Fibroblast of skin of right quadriceps (primary cell): ENCODE measurements at regions not wholly inside any gene's neighbourhood (a gene's known extent, or its start where the extent isn't known, plus 50 kb on each side); places are given as distances from the start of the nearest gene placed in this dataset.
"Not testable (repeated sequence)": the region's sequence is repeated elsewhere in the genome, so short reads cannot be mapped to it uniquely, and the experiment has no call there.

Experiments used
- DNase-seq: peaks from one replicate; pipeline ENCODE4 v3.0.0-alpha.2; 2013

- DNase-seq = no peak
These were observed 150.6 kb downstream of the SI start for GRCh38 chr3:164927728-164928127.

GRCh38 chr3:164918905-164919304, 159.4 kb downstream of the SI start:
- no peak for DNase-seq

DNA sequence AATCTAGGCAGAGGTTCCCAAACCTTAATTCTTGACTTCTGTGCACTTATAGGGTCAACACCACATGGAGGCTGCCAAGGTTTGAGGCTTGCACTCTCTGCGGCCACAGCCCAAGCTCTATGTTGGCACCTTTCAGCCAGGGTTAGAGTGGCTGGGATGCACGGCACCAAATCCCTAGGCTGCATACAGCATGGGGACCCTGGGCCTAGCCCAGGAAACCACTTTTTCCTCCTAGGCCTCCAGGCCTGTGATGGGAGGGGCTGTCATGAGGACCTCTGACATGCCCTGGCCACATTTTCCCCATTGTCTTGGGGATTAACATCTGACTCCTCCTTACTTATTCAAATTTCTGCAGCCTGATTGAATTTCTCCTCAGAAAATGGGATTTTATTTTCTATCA, 165.4 kb downstream of the SI start:
- no peak for DNase-seq

DNA sequence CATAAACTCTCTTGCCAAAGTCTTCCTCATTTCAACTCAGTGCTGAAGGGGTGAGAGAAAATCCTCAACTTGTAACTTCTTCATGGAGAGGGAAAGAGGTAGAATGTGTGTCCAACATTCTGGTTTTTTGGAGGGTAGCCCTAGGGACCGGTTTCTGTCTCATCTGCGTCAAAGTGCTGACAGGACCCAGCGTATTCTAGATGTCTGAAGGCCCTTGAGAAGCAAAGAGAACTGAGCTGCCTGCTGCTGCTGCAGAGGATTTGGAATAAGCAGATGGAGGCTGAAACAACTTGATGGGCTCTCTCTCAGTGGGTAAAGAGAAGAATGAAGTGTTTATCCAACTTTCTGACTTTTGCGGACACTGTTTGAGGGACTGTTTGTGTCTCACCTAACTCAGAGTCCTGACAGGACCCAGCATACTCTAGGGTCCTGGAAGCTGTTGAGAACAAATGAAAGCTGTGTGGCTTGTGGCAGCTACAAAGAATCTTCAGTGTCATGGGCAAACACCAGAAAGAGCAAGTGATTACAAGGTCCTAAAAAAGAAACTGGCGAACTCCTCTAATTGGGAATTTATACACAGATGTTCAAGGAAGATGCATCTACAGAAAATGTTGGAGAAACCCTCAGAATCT, 174.4 kb downstream of the SI start:
- DNase-seq = no peak

GRCh38 chr3:164897342-164897741, 181.0 kb downstream of the SI start:
- DNase-seq = no peak

- no peak for DNase-seq
These were observed 188.2 kb downstream of the SI start for GRCh38 chr3:164890061-164890460.

GRCh38 chr3:164883171-164883570, 195.1 kb downstream of the SI start:
- DNase-seq = no peak

GRCh38 chr3:164879201-164879600, 199.1 kb downstream of the SI start:
- DNase-seq = no peak

- no peak for DNase-seq
These were observed 213.8 kb downstream of the SI start for GRCh38 chr3:164864454-164864853.

DNA sequence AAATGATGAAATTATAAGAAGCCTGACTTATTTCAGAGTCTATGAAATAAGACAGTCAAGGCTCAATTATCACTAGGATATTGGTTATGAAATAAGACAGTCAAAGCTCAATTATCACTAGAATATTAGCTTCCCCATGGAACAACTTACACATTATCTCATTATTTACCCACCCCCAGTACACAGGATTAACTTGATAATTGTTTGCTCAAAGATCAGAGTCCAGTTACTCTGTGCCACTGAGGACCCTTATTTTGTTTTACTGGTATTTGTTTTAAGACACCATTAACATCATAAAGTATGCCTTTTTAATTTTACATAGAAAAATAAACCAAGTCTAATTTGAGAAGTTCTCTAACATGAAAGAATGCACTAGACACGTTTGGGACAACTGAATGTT, 225.4 kb downstream of the SI start:
- DNase-seq = no peak

- no peak for DNase-seq
These were observed 226.4 kb downstream of the SI start for GRCh38 chr3:164851905-164852304.

GRCh38 chr3:164851204-164851603, 227.1 kb downstream of the SI start:
- no peak for DNase-seq

- no peak for DNase-seq
These were observed 229.4 kb downstream of the SI start for GRCh38 chr3:164848923-164849322.

GRCh38 chr3:164845739-164846138, 232.6 kb downstream of the SI start:
- no peak for DNase-seq

- no peak for DNase-seq
These were observed 246.1 kb downstream of the SI start for GRCh38 chr3:164832216-164832615.

DNA sequence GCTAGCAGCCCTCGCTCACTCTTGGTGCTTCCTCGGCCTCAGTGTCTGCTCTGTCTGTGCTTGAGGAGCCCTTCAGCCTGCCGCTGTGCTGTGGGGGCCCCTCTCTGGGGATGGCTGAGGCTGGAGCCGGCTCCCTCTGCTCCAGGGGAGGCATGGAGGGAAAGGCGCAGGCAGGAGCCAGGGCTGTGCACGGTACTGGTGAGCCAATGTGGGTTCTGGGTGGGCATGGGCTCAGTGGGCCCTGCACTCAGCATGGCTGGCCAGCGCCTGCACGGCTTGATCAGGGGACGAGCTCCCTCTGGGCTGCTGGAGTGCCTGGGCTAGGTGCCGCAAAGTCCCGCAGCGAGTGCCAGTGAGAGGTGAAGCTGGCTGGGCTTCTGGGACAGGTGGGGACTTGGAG, 260.0 kb downstream of the SI start:
- no peak for DNase-seq

- no peak for DNase-seq
These were observed 264.2 kb downstream of the SI start for GRCh38 chr3:164814106-164814505.

GRCh38 chr3:164812042-164812441, 266.3 kb downstream of the SI start:
- no peak for DNase-seq

DNA sequence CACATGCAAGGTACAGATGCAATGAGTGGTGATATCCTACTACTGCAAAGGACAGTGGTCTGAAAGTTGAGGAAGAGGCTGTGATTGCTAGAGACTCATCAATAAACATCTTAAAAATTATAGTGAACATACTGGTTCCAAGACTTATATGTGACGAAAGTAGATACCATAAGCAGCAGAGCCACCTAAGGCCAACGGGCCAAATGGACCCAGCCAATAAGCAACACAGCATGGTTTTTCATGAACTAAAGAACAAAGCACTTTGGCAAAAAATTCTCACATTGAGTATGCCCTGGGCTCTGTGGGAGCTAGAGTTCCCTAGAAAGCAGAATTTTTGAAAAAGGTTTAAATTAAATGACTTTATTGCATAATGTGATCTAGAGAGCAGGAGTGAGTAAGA, 272.1 kb downstream of the SI start:
- DNase-seq = no peak

GRCh38 chr3:164794099-164794498, 284.2 kb downstream of the SI start:
- DNase-seq = no peak

DNA sequence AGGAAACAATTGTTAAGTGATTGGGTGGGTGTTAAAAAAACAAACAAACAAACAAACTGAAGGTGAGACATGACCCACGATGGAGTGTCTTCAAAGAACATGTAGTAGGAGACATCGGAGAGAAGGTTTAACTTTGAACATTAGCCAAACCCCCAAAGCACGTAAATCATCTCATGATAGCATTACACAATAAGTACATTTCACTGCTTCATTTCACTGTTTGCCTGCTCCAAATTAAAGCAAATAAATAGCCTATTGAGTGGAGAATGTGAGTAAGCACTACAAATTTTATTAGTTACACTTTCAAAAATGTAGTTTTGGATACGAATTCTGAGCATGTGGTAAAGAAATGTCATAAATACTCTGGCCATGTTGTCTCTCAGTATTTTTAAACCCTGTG, 287.0 kb downstream of the SI start:
- no peak for DNase-seq

- DNase-seq = not testable (repeated sequence)
These were observed 293.9 kb downstream of the SI start for GRCh38 chr3:164784407-164784806.

DNA sequence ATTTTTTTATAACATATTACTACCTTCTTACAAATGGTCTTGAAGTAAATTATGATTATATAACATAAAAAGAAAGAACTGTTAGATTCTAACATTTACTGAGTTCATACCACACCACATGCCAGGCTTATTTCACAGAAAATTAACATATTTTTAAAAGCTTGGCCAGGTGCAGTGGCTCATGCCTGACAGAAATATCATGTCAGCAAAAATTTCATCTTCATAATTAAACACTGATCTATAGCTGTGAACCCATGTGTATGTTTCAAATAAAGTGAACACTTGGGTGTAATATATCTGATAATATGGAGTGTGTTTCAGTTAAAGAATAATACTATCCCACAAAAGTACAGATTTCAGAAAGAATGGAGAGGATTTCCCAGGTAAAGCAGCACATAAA, 296.5 kb downstream of the SI start:
- no peak for DNase-seq

DNA sequence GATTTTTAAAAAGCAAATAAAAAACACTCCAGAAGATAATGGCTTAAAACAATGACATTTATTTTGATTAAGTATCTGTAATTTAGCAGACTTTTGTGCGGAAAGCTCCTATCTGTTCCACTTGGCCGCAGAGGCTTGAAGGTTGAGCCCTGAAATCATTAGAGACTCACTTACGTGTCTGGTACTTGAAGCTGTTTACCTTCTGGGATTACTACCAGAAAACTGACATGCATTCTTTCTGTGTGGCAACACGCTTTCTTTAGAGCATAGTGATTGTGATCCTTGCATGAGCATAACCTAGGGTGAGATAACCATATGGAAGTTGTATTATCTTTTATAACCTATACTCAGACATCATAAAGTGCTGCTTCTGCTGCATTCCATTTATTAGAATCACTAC, 298.5 kb downstream of the SI start:
- no peak for DNase-seq

DNA sequence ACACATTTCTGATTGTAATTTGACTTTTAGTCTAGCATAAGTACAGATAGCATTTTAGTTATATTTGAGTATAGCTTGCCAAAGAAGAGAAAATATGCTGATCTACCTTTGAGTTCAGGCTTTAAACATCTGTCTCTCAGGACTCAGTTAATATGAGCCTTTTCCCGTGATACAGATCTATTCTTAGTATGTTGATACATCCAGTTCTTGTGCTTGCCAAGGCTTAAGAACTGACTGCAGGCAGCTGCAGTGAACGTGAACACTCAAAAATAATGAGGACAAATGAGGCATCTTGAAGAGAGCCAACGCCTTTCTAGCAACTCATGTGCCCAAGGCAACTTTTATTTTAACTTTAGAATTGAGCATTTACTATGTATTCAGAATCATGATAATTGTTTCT, 325.5 kb downstream of the SI start:
- DNase-seq = no peak

DNA sequence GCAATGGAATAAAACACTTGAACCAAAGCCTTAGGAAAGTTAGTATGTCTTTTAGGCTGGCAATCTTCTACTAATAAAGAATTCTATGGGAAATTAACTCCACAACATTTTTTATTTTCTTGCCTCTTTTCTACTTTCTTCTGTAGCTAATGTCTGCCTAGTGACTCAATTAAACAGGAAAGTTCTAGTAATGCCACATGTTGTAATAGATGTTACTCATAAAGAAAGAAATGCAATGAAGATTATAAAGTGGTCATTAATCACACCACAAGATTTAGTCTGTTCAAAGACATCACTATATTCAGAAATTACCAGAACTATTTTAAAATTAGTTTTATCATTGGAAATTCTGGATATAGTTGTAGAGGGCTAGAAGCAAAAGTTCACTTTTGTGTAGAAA, 329.7 kb downstream of the SI start:
- no peak for DNase-seq
